BLaER1 treated with 17β-estradiol and CSF1 and Interleukin-3, amounts not matched to agents 10 nM and 100 nM (cell line): ENCODE measurements at regions not wholly inside any gene's neighbourhood (a gene's known extent, or its start where the extent isn't known, plus 50 kb on each side); places are given as distances from the start of the nearest gene placed in this dataset.
"Not testable (repeated sequence)": the region's sequence is repeated elsewhere in the genome, so short reads cannot be mapped to it uniquely, and the experiment has no call there.

Experiments used
- H3K27ac ChIP-seq, 11 experiments: shearing (Covaris generic); formaldehyde crosslinking; 2 replicates each; pipeline ENCODE4 v1.8.1; 2022
- H3K27me3 ChIP-seq, 11 experiments: shearing (Covaris generic); formaldehyde crosslinking; 2 replicates each; pipeline ENCODE4 v1.8.1; 2022
- H3K36me3 ChIP-seq, 11 experiments: shearing (Covaris generic); formaldehyde crosslinking; 2 replicates each; pipeline ENCODE4 v1.8.1; 2022
- H3K4me1 ChIP-seq, 10 experiments: shearing (Covaris generic); formaldehyde crosslinking; 2 replicates each; pipeline ENCODE4 v1.8.1; 2022
- H3K4me2 ChIP-seq, 11 experiments: shearing (Covaris generic); formaldehyde crosslinking; 2 replicates each; pipeline ENCODE4 v1.8.1; 2022
- H3K4me3 ChIP-seq, 10 experiments: shearing (Covaris generic); formaldehyde crosslinking; 2 replicates each; pipeline ENCODE4 v1.8.1; 2022
- H3K9ac ChIP-seq, 11 experiments: shearing (Covaris generic); formaldehyde crosslinking; 2 replicates each; pipeline ENCODE4 v1.8.1; 2022
- H3K9me3 ChIP-seq, 11 experiments: shearing (Covaris generic); formaldehyde crosslinking; replicated peaks in 1 of 11; 2 replicates each; pipeline ENCODE4 v1.8.1; 2022
- H4K20me1 ChIP-seq, 11 experiments: shearing (Covaris generic); formaldehyde crosslinking; 2 replicates each; pipeline ENCODE4 v1.8.1; 2022
- Cebpa-rat ChIP-seq, 11 experiments: shearing (Covaris generic); IDR thresholded peaks; 2 replicates each; pipeline ENCODE4 v1.8.1; 2022

- Histone ChIP-seq H4K20me1 (no peaks in the 10 kb centered on the region), H3K4me1 (no peaks in the 10 kb centered on the region), H3K27me3 (no peaks in the 10 kb centered on the region), H3K9ac (no peak overlapping the region), H3K27ac (no peak overlapping the region), H3K4me3 (no peak overlapping the region), H3K36me3 (no peaks in the 10 kb centered on the region), H3K4me2 (no peak overlapping the region), H3K9me3 (peaks cover 6 to 24% (median 18%) of the 10 kb centered on the region in 11 experiments; a peak in 19 of 22 replicates)
- no peak for TF ChIP-seq Cebpa-rat (IDR thresholded peaks at IDR 0.05)
These were observed 155.2 kb downstream of the LIG4 start for GRCh38 chr13:108060111-108060510.

- Histone ChIP-seq H3K9me3 (no peaks in the 10 kb centered on the region), H3K27me3 (no peaks in the 10 kb centered on the region), H4K20me1 (no peaks in the 10 kb centered on the region), H3K4me1 (no peaks in the 10 kb centered on the region), H3K9ac (no peak overlapping the region), H3K4me2 (no peak overlapping the region), H3K4me3 (no peak overlapping the region), H3K36me3 (no peaks in the 10 kb centered on the region), H3K27ac (no peak overlapping the region)
- TF ChIP-seq Cebpa-rat (IDR thresholded peaks at IDR 0.05) = no peak
These were observed 159.1 kb downstream of the LIG4 start for GRCh38 chr13:108056278-108056677.

- H3K9ac ChIP-seq = no peak overlapping the region
- no peaks in the 10 kb centered on the region for H3K9me3 ChIP-seq
- no peak overlapping the region for H3K4me3 ChIP-seq
- no peaks in the 10 kb centered on the region for H3K36me3 ChIP-seq
- no peaks in the 10 kb centered on the region for H4K20me1 ChIP-seq
- H3K4me1 ChIP-seq = no peaks in the 10 kb centered on the region
- H3K27ac ChIP-seq = no peak overlapping the region
- no peak overlapping the region for H3K4me2 ChIP-seq
- no peaks in the 10 kb centered on the region for H3K27me3 ChIP-seq
- TF ChIP-seq Cebpa-rat (IDR thresholded peaks at IDR 0.05) = no peak
These were observed 166.1 kb downstream of the LIG4 start for GRCh38 chr13:108049211-108049610.

- H3K9me3 ChIP-seq = no peaks in the 10 kb centered on the region
- no peaks in the 10 kb centered on the region for H3K27me3 ChIP-seq
- H4K20me1 ChIP-seq = no peaks in the 10 kb centered on the region
- H3K9ac ChIP-seq = no peak overlapping the region
- no peaks in the 10 kb centered on the region for H3K4me1 ChIP-seq
- H3K4me2 ChIP-seq = no peak overlapping the region
- H3K4me3 ChIP-seq = no peak overlapping the region
- no peaks in the 10 kb centered on the region for H3K36me3 ChIP-seq
- no peak for TF ChIP-seq Cebpa-rat (IDR thresholded peaks at IDR 0.05)
- no peak overlapping the region for H3K27ac ChIP-seq
These were observed 170.4 kb downstream of the LIG4 start for GRCh38 chr13:108044954-108045353.

GRCh38 chr13:108042866-108043265 lies 172.5 kb downstream of the LIG4 start:
- not testable (repeated sequence) for H3K4me2 ChIP-seq, H3K4me1 ChIP-seq, H4K20me1 ChIP-seq, H3K27me3 ChIP-seq, H3K9me3 ChIP-seq, H3K36me3 ChIP-seq, H3K27ac ChIP-seq, H3K4me3 ChIP-seq, H3K9ac ChIP-seq

GRCh38 chr13:108037348-108037747 lies 178.0 kb downstream of the LIG4 start:
- Histone ChIP-seq H3K4me1 (peaks cover 0 to 5% (median 0%) of the 10 kb centered on the region in 10 experiments; a peak in 1 of 20 replicates), H3K27ac (no peak overlapping the region)

GRCh38 chr13:108036411-108036932 lies 178.9 kb downstream of the LIG4 start:
- H4K20me1 ChIP-seq = no peaks in the 10 kb centered on the region
- H3K4me1 ChIP-seq = peaks cover 0 to 5% (median 0%) of the 10 kb centered on the region in 10 experiments; a peak in 1 of 20 replicates
- TF ChIP-seq Cebpa-rat (IDR thresholded peaks at IDR 0.05) = no peak
- H3K4me3 ChIP-seq = no peak overlapping the region
- no peaks in the 10 kb centered on the region for H3K36me3 ChIP-seq
- no peaks in the 10 kb centered on the region for H3K27me3 ChIP-seq
- H3K9ac ChIP-seq = no peak overlapping the region
- no peak overlapping the region for H3K27ac ChIP-seq
- no peaks in the 10 kb centered on the region for H3K9me3 ChIP-seq
- no peak overlapping the region for H3K4me2 ChIP-seq

More at GRCh38 chr13:108037348-108037747, 178.0 kb downstream of the LIG4 start:
- H4K20me1 ChIP-seq = no peaks in the 10 kb centered on the region
- no peak for TF ChIP-seq Cebpa-rat (IDR thresholded peaks at IDR 0.05)
- no peaks in the 10 kb centered on the region for H3K27me3 ChIP-seq
- H3K4me2 ChIP-seq = no peak overlapping the region
- no peak overlapping the region for H3K4me3 ChIP-seq
- no peaks in the 10 kb centered on the region for H3K36me3 ChIP-seq
- H3K9ac ChIP-seq = no peak overlapping the region
- no peaks in the 10 kb centered on the region for H3K9me3 ChIP-seq

- Histone ChIP-seq H3K9me3 (no peaks in the 10 kb centered on the region), H3K36me3 (no peaks in the 10 kb centered on the region), H3K4me2 (no peak overlapping the region), H3K4me3 (no peak overlapping the region), H3K9ac (no peak overlapping the region), H4K20me1 (no peaks in the 10 kb centered on the region), H3K27me3 (no peaks in the 10 kb centered on the region), H3K27ac (no peak overlapping the region), H3K4me1 (peaks cover 0 to 5% (median 0%) of the 10 kb centered on the region in 10 experiments; a peak in 1 of 20 replicates)
- TF ChIP-seq Cebpa-rat (IDR thresholded peaks at IDR 0.05) = no peak
These were observed 180.4 kb downstream of the LIG4 start for GRCh38 chr13:108034909-108035410.

- Histone ChIP-seq H3K9me3 (no peaks in the 10 kb centered on the region), H3K36me3 (no peaks in the 10 kb centered on the region), H3K27ac (no peak overlapping the region), H3K9ac (no peak overlapping the region), H3K4me1 (peaks cover 0 to 5% (median 0%) of the 10 kb centered on the region in 10 experiments; a peak in 1 of 20 replicates), H4K20me1 (no peaks in the 10 kb centered on the region), H3K27me3 (no peaks in the 10 kb centered on the region), H3K4me3 (no peak overlapping the region), H3K4me2 (no peak overlapping the region)
- no peak for TF ChIP-seq Cebpa-rat (IDR thresholded peaks at IDR 0.05)
These were observed 181.3 kb downstream of the LIG4 start for GRCh38 chr13:108033800-108034707.
